PC-9 (cell line): ENCODE measurements at regions not wholly inside any gene's neighbourhood (a gene's known extent, or its start where the extent isn't known, plus 50 kb on each side); places are given as distances from the start of the nearest gene placed in this dataset.

Source experiments
- BruUV-seq: library from RNA; stranded (reverse); fragments of 400-500 nt; replicated peaks from 2 replicates; lab custom pipeline; 2021; lab: Mats Ljungman, UMichigan
- CTCF ChIA-PET: fragments of 300-600 bp; sonication (Branson Sonifier 250); formaldehyde crosslinking; loops from one replicate; lab custom pipeline; 2022; ENCODE audit warnings: antibody characterized with exemption; lab: Charles Lee
- POLR2A ChIA-PET: fragments of 300-600 bp; sonication (Branson Sonifier 250); formaldehyde crosslinking; loops from one replicate; lab custom pipeline; 2022; ENCODE audit warnings: antibody characterized with exemption; ENCODE audit not compliant: unreplicated experiment; lab: Charles Lee
- DNase-seq, 2 experiments: peaks; one replicate each; pipeline versions ENCODE4 v3.0.0 to v3.0.0-alpha.2; 2015 to 2022; ENCODE audit warnings: mixed read lengths in 1 of 2
- H2AFZ ChIP-seq: fragments of 200-600 bp; sonication (generic); 2 replicates; pipeline ENCODE4 v1.8.1; 2017; ENCODE audit warnings: antibody characterized with exemption
- H3F3A ChIP-seq: fragments of 200-600 bp; sonication (generic); 2 replicates; pipeline ENCODE4 v1.8.1; 2017; ENCODE audit warnings: antibody characterized with exemption, mild to moderate bottlenecking, low read depth; ENCODE audit not compliant: insufficient read depth
- H3K27ac ChIP-seq: fragments of 200-600 bp; sonication (generic); 2 replicates; pipeline ENCODE4 v1.6.1; 2016; ENCODE audit warnings: mixed run types
- H3K27me3 ChIP-seq: fragments of 200-600 bp; sonication (generic); 2 replicates; pipeline ENCODE4 v1.6.1; 2016; ENCODE audit warnings: low read depth, mixed run types; ENCODE audit not compliant: insufficient read depth
- H3K36me3 ChIP-seq: fragments of 200-600 bp; sonication (generic); 2 replicates; pipeline ENCODE4 v1.6.1; 2016; ENCODE audit warnings: low read depth, mixed run types
- H3K4me1 ChIP-seq: fragments of 200-600 bp; sonication (generic); replicated peaks from 2 replicates; pipeline ENCODE4 v1.6.1; 2016; ENCODE audit warnings: mixed run types; ENCODE audit not compliant: insufficient read depth
- H3K4me2 ChIP-seq: fragments of 200-600 bp; sonication (generic); 2 replicates; pipeline ENCODE4 v1.6.1; 2017; ENCODE audit warnings: mixed run types
- H3K4me3 ChIP-seq: fragments of 200-600 bp; sonication (generic); 2 replicates; pipeline ENCODE4 v1.6.1; 2016; ENCODE audit warnings: mixed run types
- H3K79me2 ChIP-seq: fragments of 200-600 bp; sonication (generic); 2 replicates; pipeline ENCODE4 v1.6.1; 2017; ENCODE audit warnings: low read depth, mixed run types
- H3K9me2 ChIP-seq: fragments of 200-600 bp; sonication (generic); 2 replicates; pipeline ENCODE4 v1.8.1; 2017; ENCODE audit warnings: mild to moderate bottlenecking; ENCODE audit not compliant: insufficient read depth
- H3K9me3 ChIP-seq: fragments of 200-600 bp; sonication (generic); 2 replicates; pipeline ENCODE4 v1.8.1; 2016; ENCODE audit warnings: low read depth; ENCODE audit not compliant: insufficient read depth
- H4K20me1 ChIP-seq: fragments of 200-600 bp; sonication (generic); 2 replicates; pipeline ENCODE4 v1.8.1; 2017; ENCODE audit not compliant: insufficient read depth
- EZH2 ChIP-seq: fragments of 200-600 bp; sonication (generic); IDR thresholded peaks from 2 replicates; pipeline ENCODE4 v1.8.0; 2017; ENCODE audit warnings: antibody characterized with exemption, low read depth
- intact Hi-C: fragments of 100-400 bp; cut with micrococcal nuclease; formaldehyde crosslinking; loops from one replicate; pipeline ENCODE4 v1.10.0; 2022; ENCODE audit not compliant: unreplicated experiment
- TF ChIP-seq, protein P1 (sequence below): fragments of 200-600 bp; sonication (generic); conservative IDR thresholded peaks from 2 replicates; pipeline ENCODE4 v1.6.1; 2017; ENCODE audit warnings: mixed run types, antibody characterized with exemption, mild to moderate bottlenecking, moderate library complexity

DNA sequence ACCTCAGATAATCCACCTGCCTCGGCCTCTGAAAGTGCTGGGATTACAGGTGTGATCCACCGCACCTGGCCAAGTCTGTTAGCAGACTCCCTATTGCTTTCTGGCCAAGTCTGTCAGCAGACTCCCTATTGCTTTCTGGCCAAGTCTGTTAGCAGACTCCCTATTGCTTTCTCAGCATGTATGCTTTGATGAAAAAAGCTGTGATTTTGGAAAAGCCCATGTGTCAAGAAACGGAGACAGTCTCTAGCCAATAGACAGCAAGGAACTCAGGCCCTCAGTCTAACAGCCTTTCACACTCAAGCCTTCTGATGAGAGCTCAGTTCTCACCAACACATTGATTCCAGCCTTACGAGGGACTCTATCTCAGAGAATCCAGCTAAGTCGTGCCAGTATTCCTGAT is 158.8 kb upstream of the KRR1 start:
- H3K79me2 ChIP-seq = no peaks in the 10 kb centered on the region
- TF ChIP-seq, protein P1, sequence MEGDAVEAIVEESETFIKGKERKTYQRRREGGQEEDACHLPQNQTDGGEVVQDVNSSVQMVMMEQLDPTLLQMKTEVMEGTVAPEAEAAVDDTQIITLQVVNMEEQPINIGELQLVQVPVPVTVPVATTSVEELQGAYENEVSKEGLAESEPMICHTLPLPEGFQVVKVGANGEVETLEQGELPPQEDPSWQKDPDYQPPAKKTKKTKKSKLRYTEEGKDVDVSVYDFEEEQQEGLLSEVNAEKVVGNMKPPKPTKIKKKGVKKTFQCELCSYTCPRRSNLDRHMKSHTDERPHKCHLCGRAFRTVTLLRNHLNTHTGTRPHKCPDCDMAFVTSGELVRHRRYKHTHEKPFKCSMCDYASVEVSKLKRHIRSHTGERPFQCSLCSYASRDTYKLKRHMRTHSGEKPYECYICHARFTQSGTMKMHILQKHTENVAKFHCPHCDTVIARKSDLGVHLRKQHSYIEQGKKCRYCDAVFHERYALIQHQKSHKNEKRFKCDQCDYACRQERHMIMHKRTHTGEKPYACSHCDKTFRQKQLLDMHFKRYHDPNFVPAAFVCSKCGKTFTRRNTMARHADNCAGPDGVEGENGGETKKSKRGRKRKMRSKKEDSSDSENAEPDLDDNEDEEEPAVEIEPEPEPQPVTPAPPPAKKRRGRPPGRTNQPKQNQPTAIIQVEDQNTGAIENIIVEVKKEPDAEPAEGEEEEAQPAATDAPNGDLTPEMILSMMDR = no peak
- TF ChIP-seq EZH2 = no peak
- H3K36me3 ChIP-seq = no peaks in the 10 kb centered on the region
- no peaks in the 10 kb centered on the region for H3K4me1 ChIP-seq
- H2AFZ ChIP-seq = no peak overlapping the region
- POLR2A ChIA-PET = no interaction called here
- H3F3A ChIP-seq = no peaks in the 10 kb centered on the region
- intact Hi-C loops = no loop called here
- no TSS peak for BruUV-seq
- no peak for DNase-seq
- H4K20me1 ChIP-seq = no peaks in the 10 kb centered on the region
- CTCF ChIA-PET = no interaction called here
- no peaks in the 10 kb centered on the region for H3K27me3 ChIP-seq
- no peak overlapping the region for H3K4me3 ChIP-seq
- H3K4me2 ChIP-seq = no peak overlapping the region
- no peak overlapping the region for H3K27ac ChIP-seq
- H3K9me2 ChIP-seq = no peaks in the 10 kb centered on the region; the same call in 1 of the 2 replicates
- no peaks in the 10 kb centered on the region for H3K9me3 ChIP-seq

DNA sequence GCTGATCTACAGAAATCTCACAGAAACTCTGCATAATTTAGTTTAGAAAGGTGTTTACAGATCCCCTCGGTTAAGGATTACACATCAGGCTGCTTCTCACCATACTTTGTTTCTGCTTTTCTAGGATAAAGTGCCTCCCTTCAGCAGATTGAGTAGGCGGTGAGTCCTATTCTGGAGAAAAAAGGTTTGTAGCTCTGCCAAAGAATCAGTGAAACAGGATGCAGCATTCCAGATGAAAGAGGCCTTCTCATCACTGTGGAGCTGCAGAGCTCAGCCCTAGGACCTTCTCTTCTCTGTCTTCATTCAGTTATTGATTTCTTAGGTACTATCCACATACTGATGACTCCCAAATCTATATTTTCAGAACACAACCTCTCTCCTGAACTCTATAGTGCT is 155.5 kb upstream of the KRR1 start:
- no peaks in the 10 kb centered on the region for H3K79me2 ChIP-seq
- TF ChIP-seq, protein P1 = no peak
- TF ChIP-seq EZH2 = no peak
- no peaks in the 10 kb centered on the region for H3K4me1 ChIP-seq
- DNase-seq = no peak
- H3K4me2 ChIP-seq = no peak overlapping the region
- no peaks in the 10 kb centered on the region for H3K9me2 ChIP-seq
- no peaks in the 10 kb centered on the region for H3F3A ChIP-seq
- CTCF ChIA-PET = interaction anchor here (0.5 kb wide), 1 partner anchor 308 kb away, joined by 3 read pairs; no protein-coding TSS in a partner anchor
- no peak overlapping the region for H2AFZ ChIP-seq
- H3K4me3 ChIP-seq = no peak overlapping the region
- no peaks in the 10 kb centered on the region for H3K9me3 ChIP-seq
- no TSS peak for BruUV-seq
- H3K36me3 ChIP-seq = no peaks in the 10 kb centered on the region
- no peaks in the 10 kb centered on the region for H4K20me1 ChIP-seq
- intact Hi-C loops = no loop called here
- no peaks in the 10 kb centered on the region for H3K27me3 ChIP-seq
- POLR2A ChIA-PET = interaction anchor here (0.6 kb wide), 1 partner anchor 663 kb away, joined by 7 read pairs; no protein-coding TSS in a partner anchor
- H3K27ac ChIP-seq = no peak overlapping the region

DNA sequence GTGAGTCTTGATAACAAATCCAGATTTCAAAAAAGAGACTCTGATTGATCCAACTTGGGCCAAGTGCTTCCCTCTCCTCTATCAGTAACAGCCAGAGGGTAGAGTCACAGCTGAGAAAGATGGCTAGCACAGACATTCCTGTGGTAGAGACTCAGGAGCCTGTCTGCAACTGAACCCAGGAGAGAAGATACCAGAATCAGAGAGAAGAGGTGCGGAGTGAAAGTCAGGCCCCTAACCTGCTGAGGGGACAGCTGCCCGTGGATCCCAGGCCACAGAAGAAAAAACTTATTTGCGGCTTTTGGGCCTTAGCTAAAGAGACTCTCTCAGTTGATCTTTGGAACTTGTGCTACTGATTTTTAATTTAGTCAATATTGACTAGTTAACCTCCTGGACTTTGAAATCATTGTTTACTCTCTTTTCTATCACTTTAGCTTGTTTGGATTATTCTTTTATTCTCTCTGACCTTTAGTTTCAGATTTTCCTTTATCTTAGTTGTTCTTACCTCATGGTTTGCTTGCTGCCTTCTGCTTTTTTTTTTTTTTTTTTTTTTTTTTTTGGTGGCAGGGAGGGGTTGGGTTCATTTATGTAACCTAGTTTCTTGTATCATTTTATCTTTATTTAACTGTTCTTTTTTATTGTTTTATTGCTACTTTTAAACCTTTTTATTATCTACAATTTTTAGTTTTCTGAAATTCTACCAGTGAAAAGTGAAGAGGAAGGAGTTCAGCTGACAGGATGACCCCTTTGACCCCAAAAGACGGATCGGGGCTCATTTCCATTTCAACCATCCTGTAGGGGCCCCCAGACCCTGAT is 154.9 kb upstream of the KRR1 start:
- H3K4me1 ChIP-seq = no peaks in the 10 kb centered on the region
- no peaks in the 10 kb centered on the region for H3K9me2 ChIP-seq
- no peaks in the 10 kb centered on the region for H4K20me1 ChIP-seq
- TF ChIP-seq, protein P1 = no peak
- no peak for TF ChIP-seq EZH2
- no peak overlapping the region for H2AFZ ChIP-seq
- H3K79me2 ChIP-seq = no peaks in the 10 kb centered on the region
- no peak overlapping the region for H3K4me3 ChIP-seq
- no peak for DNase-seq
- intact Hi-C loops = no loop called here
- no peak overlapping the region for H3K4me2 ChIP-seq
- CTCF ChIA-PET = no interaction called here
- POLR2A ChIA-PET = interaction anchor here (0.6 kb wide), 1 partner anchor 664 kb away, joined by 7 read pairs; no protein-coding TSS in a partner anchor
- no peaks in the 10 kb centered on the region for H3F3A ChIP-seq
- H3K27ac ChIP-seq = no peak overlapping the region
- BruUV-seq = no TSS peak
- H3K36me3 ChIP-seq = no peaks in the 10 kb centered on the region
- no peaks in the 10 kb centered on the region for H3K27me3 ChIP-seq
- H3K9me3 ChIP-seq = no peaks in the 10 kb centered on the region
